ENCODE measurements at regions not wholly inside any gene's neighbourhood (a gene's known extent, or its start where the extent isn't known, plus 50 kb on each side); places are given as distances from the start of the nearest gene placed in this dataset.

DNA sequence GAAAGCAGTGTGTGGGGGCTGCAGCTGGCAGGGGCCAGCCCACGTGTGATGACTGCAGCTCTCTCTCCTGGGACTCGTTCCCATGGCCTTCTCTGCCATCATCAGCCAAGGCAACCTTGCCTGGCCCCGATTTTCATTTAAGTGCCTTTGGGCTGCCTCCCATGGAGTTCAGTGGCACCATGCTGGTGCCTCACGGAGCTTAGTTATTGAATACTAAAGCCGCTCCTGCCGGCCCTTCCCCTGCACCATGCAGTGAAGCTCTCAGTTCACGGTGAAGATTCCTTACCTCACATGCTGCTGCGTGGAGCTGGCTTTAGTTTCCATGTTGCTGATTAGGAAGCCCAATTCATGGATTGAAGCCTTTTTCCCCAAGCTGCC, 141.5 kb upstream of the EEPD1 start:
- DNase-seq = no peak

DNA sequence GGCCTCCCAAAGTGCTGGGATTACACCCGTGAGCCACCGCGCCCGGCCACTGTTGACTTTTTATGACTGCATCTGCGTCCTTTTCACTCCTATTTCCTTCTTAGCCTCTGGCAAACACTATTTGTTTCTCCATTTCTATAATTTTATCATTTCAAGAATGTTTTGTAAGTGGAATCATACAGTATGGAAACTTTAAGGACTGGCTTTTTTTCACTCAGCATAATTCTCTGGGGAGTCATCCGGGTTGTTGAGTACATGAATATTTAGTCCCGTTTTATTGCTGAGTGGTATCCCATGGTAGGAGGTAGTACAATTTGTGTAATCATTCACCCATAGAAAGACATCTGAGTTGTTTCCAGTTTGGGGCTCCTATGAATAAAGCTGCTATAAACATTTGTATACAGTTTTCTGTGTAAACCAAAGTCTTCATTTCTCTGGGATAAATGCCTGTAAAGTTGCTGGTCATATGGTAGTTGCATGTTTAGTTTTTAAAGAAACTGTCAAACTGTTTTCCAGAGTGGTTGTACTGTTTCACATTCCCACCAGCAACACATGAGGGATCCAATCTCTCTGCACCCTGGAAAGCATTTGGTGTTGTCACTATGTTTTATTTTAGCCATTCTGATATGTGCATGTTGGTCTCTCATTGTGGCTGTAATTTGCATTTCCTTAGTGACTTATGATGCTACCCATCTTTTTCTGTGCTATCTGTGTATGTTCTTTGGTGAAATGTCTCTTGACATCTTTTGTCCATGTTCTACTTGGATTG, 139.6 kb upstream of the EEPD1 start:
- no peak for DNase-seq

DNA sequence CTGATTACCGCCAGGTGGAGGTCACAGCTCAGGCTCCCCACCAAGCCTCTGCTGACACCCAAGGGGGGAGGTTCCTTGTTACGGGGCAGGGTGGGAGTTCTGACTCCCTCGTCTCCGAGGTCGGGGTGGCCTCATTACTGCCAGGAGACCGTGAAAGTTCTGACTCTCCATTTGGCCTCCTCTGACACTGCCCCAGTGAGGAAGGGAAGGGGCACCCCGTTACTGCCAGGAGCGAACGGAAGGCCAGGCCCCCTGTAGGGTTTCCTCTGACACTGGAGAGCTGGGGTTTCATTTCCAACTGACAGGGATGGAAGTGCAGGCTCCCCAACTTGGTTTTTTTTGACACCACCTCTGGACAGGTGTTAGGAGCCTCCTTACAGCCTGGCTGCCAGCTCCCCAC, 138.1 kb upstream of the EEPD1 start:
- no peak for DNase-seq

DNA sequence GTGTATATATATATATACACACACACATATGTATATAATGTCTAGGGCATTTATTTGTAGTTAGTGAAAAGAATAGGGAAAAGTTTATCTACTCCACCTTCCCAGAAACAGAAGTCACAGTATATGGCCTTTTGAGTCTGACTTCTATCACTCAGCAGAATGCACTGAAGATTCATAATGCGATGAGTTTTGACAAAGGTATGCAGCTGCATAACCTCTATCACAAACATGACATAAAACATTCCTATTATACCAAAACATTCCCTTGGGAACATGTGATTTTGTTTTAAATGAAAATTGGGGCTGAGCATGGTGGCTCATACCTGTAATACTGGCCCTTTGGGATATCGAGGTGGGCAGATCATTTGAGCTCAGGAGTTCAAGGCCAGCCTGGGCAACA, 137.3 kb upstream of the EEPD1 start:
- no peak for DNase-seq

DNA sequence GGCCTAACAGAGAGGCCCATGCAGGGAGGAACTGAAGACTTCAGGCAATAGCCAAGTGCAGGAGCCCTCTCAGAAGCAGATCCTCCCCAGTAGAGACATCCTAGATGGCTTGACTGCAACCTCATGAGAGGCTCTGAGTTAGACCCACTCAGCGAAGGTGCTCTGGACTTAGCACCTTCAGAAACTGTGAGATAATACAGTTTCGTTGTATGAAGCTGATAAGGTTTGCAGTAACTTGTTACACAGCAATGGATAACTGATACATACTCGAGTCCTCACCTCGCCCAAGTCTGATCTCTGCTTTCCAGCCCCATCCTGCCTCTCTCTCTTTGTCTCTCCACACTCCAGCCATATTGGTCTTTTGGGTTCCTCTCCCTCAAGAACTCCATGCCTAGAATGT, 136.4 kb upstream of the EEPD1 start:
- DNase-seq = no peak

DNA sequence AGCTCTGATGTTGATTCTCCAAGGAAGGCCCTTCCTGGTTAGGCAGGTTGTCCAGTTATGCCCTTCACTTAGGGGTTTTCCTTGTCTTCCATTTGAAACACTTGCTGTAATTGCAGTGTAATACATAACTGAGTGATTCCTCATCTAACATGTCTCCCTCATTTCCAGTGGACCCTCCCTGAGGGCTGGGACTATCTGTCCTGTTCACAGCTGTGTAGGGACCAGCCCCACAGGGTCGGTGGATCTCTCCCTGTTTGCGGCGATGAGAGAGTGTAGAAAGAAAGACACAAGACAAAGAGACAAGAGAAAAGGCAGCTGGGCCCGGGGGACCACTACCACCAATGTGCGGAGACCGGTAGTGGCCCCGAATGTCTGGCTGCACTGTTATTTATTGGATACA, 135.9 kb upstream of the EEPD1 start:
- DNase-seq = no peak

DNA sequence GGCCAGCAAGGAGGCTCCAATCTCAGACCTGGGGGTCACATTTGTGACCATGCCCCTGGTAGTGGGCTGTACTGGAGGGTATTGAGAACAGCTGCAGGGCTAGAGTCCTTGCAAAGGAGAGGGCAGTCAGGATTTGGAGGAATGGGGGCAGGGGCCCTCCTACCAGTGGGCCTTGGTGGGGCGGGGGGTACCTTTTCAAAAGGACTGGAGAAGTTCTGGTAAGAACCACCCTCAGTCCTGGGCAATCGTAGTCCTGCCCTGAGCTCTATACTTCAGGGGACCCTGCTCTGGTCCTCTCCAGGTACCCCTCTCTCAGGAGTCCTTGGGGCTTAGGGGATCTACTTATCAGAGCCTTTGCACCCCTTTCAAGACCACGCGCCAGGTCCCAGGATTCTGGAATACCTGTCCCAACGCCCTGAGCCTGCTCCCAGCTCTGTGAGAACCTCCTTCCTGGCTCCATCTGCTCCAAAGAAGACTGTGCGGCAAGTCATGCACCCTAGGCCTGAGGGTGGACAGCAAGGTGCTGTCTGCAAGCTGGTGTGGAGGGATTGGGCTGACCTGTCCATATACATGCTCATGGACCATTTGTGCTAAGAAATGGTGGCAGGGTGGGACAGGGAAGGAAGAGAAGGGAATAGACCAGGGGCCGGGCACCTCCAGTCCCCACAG, 134.1 kb upstream of the EEPD1 start:
- DNase-seq = no peak

DNA sequence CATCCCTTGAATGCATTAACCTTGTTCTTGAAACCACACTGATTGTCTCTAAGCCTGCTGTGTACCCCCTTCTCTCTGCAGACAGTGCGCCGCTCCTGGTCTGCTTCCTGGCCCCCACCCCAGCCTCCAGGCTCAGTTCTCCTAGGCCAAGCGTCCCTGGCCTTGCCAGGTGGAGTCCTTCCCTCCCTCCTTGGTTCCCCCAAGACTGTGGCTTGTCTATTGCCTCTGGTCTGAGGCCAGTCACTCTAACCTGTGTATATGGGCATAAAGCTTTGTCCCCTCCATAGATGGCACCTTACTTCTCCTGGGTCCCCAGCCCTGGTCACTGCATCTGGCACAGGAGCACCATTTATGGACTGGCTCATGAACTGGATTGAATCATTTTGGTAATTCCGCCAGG, 133.5 kb upstream of the EEPD1 start:
- DNase-seq = no peak

DNA sequence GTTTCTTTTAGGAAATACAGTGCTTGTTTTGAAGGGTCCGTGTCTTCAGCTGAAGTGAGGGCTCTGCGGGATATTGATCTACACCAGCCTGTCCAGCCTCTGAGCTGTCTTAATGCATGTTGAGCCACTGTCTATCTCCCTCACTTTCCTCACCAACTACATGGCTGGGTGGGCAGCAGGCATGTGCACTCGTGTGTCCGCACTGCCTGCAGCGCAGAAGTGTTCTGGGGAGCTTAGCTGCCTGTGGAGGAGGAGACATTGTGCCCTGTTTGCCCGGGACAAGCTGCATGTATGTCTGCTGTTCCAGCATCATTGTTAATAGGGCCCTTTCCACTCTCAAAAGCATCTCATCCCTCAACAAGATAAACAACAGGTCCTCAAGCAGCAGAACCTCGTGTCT, 133.1 kb upstream of the EEPD1 start:
- no peak for DNase-seq

DNA sequence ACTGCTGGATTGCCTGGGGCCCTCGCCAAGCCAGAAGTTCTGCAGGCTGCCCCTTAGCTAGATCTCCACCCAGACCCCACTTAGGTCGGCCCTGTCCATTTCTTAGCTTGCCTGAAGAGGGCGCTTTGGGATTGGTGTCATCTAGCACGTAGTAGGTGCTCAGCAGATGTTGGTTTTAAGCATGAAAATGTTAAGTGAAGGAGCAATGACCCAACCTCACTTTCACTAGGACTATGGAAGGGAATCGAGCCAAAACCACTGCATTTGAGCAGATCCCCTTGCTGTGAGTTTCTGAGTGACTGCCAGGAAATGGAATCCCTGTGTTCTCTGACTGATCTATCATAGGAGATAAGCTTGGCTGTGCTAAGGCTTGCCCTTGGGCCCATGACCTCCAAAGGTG, 131.7 kb upstream of the EEPD1 start:
- DNase-seq = no peak

DNA sequence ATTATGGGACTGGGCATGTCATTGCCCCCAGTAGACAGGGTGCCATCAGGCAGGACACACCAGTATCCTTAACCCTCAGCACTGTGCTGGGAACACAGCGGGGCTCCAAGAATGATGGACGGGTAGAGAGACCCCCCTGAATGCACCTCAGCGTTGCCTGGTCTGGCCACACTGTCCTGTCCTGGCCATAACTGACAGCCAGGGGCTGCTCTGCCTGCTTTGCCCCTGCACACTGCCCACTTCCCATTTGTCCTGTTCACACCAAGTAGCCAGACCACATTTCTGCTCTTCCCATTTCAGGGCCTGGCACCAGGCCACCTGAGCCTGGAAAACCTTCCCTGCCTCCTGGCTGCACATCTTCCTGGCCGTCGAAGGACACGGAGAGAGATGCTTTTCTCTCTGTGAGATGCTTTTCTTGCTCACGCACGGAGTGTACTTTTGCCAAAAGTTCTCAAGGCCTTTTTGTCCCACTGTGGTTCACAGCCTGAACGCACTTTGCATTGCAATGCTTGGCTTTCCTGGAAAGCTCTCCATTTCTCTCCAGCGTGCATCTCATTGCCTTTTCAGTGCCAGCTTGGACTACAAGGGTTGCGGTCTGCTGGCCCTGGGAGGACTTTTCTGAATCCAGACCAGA, 131.0 kb upstream of the EEPD1 start:
- no peak for DNase-seq

DNA sequence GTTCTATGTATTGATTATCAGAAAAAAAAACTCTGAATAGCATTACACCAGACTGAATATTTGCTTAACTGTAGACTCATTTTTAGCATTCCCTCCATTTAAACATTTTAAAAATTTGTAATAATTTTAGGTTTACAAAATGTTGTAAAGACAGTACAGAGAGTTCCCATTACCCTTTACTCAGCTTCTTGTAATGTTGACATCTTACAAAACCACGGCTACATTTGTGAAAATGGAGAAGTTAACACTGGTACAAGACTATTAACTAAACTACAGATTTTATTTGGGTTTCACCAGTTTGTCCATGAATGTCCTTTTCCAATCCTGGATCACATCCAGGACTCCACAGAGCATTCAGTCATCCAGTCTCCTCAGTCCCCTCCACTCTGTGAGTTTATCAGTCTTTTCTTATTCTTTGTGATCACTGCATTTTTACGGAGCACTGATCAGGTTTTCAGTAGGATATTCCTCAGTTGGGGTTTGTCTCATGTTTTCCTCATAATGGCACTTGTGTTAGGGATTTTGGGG, 130.0 kb upstream of the EEPD1 start:
- DNase-seq = no peak

DNA sequence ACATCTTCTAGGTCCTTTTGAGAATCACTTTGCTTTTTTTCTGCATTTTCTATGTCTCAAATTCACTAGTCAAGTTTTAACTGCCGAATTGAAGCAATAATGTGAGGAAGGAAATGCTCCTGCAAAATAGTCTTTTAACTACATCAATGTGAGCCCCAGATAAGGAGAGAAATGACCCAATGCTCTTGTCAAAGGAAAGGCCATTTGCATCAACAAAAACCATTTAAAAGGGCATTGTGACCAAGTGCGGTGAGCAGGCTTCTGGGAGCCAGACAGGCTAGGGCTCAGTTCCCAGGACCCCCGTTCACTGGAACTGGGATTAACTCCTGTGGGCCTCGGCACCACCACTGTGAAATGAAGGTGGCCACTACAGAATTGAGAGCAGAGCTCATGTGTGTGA, 127.9 kb upstream of the EEPD1 start:
- no peak for DNase-seq

DNA sequence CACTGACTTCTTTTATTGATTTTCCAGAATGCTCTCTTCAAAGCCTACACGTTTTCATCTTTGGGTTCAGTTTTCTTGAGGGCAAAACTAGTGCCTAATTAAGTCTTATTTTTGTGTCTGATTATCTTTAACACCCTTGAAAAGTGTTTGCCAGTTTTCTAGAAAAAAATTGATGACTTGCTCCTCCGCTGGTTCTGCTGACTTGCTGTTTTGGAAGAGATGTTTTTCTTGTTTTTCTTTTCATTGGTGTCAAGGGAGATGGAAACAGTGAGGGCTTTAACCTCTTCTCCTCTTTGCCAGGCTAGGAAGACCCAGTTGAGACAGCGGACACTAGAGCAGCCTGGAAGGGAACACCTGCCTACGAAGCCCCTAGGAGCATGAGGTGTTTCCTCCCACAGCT, 123.7 kb upstream of the EEPD1 start:
- no peak for DNase-seq

DNA sequence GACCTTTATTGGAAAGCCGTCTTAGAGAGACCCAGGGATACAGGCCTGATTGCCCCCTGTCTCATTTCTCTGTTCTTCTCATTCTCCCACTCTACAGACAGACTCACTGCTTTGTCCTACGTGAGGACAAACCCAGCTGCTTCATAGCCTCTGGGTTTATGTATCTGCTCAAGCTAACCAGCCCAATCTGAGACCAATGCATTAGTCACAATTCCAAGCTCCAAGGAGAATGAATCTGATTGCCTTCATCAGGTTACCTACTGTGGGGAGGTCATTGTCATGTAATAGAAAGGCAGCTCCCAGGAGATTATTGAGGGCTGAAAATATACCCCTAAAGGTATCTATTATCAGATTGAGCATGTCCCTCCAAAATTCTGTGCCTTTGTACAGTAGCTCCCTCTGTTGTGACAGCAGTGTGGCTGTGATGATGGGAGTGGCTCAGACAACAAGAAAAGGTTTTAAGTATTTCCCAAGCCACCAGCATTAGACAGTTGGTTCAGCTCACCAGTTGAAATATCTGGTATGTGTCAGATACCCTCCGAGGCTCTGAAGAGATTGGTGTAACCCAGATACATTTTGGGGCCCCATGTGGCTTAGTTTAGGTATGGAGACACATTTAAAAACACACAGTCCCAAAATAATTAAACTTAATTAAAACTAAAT, 123.1 kb upstream of the EEPD1 start:
- no peak for DNase-seq

DNA sequence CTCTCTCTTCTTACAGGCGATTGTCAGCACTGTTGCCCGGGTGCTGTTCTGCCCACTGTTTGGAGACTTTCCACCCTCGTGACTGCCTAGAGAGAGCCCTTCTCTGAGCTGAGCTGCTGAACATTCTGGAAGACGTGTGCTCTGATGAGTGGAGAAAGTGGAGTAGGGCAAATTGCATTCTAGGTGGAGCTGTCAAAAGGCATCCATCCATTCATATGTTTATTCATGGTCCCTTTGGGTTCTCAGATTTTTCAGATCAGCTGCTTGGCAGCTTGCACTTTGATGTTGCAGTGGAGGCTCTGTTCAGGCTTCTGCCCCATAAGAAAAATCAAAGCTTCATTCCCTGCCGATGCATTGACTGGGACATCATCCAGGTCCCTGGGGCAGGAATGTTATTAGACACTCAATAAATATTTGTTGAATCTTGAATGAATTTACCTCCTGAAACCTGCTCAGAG, 120.7 kb upstream of the EEPD1 start:
- no peak for DNase-seq

DNA sequence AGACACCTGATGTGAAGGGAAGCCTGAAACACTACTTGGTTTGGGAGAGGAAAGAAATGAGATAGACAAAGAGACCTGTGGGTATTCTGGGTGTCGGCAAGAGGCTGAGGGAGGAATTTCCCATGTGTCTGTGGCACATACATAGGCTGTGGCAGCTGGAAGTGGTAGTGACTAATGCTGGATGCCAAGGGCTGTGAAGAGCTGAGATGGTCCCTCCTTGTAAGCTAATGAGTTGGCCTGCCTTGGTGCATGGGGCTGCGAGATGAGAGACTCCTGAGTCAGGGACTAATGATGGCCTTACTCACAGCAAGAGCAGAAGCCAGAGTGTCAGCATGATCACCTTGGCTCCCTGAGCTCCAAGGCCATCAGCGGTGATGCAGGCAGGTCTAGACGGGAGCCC, 119.0 kb upstream of the EEPD1 start:
- no peak for DNase-seq

DNA sequence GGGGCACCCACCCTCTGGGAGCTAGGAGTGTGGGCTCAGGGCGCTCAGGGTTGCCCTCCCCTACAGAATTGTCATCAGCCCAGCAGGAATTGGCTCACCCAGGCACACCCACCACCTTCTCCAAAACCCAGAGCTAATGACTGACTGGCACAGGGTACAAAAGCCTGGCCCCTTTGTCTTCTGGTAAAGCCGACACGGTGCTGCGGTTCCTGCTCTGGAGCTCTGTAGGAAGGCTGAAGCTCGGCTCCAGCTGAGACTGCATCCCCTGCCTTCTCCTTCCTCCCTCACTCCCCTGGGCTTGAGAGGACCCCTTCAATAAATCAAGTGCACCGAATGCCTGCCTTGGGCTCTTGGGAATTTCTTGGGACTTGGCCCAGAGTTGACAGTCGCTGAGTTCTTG, 117.9 kb upstream of the EEPD1 start:
- DNase-seq = no peak

DNA sequence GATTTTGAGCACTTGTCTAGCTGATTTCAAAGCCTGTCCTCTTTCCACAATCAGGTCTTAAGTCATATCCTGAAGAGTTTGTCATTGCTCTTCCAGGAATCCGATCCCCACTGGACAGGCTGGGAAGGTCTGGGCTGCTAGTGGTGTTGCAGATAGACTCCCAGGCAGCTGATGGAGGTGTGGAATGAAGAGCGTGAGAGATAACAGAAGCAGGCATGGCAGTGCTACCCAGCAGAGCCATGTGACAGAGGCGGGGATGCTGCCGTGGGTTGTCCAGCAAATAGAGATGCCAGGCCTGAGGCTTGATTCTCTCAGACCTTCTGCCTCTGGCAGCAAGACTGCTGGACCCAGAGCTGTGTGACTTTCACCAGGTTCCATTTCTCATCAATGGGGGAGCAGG, 116.5 kb upstream of the EEPD1 start:
- no peak for DNase-seq

DNA sequence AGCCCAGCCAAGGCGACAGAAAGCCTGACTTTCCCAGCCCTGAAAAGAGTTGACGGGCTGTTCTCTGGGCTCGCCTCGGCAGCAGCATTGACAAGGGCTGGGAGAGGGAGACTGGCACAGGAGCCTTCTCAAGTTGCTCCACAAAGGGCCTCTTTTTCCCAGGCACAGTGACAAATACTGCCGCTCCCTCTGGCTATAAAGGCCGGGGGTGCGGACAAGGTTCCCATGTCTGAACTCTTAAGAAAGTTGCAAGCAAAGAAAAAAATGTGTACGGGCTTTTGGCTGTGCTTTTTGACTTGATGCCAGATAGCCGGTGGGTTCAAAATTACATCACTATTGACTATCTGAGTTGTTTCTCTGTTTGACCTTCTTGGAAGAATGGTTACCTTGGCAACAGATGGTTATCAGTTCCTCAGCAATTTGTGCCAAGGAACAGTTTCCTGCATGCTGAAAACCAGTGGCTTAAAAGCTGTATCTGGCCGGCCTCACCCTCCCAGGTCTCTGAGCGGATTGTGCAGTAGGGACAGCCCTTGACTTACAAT, 115.9 kb upstream of the EEPD1 start:
- DNase-seq = no peak

DNA sequence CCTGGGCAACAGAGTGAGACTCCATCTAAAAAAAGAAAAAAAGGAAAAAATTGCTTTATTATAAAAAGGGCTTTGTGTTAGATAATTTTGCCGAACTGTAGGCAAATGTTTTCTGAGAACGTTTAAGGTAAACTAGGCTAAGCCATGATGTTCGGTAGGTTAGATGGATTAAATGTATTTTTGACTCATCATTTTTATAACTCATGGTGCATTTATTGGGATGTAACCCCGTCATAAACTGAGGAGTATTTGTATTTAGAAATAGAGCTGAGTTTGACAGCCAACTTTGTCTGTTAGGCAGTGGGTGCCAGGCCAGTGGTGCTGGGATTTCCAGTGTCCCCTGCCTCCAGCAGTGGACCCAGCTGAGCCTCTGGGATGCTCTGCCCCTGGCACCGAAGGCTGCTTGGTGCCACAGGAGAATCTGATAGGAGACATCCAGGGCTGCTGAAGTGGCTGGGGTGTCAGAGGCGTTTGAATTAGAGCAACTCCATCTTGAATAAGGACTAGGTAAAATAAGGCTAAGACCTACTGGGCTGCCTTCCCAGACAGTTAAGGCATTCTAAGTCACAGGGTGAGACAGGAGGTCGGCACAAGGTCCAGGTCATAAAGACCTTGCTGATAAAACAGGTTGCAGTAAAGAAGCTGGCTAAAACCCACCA, 114.9 kb upstream of the EEPD1 start:
- no peak for DNase-seq

DNA sequence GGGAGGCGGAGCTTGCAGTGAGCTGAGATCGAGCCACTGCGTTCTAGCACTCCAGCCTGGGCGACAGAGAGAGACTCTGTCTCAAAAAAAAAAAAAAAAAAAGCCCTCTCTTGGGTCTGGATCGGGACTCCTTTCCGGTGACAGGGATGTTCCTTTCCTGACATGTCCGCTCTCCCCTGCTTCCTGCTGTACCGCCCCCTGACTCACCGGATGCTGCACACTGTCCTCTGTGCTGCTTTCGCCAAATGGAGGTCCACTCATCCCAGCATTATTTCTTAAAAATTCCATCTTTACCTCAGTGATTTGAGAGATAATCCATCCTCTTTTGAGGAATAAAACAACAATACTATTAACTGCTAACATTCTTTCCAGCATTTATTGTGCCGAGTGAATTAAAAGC, 113.8 kb upstream of the EEPD1 start:
- DNase-seq = no peak

DNA sequence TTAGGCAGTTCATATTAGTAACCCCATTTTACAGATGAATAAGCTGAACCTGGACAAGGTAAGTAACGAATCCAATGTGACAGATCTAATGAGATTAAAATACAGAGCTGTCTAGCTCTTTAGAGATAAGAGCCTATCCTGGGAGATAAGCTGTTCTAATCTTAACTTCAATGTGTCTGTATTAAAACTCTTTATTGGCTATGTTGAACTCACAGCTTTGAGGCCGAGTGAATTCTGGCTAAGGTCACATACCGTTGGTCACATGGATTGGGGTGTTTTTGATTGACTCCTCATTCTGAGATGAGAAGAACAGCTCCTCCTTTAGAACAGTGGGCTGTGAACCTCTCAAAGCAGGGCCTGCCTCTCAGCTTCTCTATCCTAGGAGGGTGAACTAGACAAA, 113.4 kb upstream of the EEPD1 start:
- DNase-seq = no peak
